D341Med (cell line): ENCODE measurements at regions not wholly inside any gene's neighbourhood (a gene's known extent, or its start where the extent isn't known, plus 50 kb on each side); places are given as distances from the start of the nearest gene placed in this dataset.

Source experiments
- DNase-seq: peaks from one replicate; pipeline ENCODE4 v3.0.0; 2012; ENCODE audit warnings: low spot score

DNA sequence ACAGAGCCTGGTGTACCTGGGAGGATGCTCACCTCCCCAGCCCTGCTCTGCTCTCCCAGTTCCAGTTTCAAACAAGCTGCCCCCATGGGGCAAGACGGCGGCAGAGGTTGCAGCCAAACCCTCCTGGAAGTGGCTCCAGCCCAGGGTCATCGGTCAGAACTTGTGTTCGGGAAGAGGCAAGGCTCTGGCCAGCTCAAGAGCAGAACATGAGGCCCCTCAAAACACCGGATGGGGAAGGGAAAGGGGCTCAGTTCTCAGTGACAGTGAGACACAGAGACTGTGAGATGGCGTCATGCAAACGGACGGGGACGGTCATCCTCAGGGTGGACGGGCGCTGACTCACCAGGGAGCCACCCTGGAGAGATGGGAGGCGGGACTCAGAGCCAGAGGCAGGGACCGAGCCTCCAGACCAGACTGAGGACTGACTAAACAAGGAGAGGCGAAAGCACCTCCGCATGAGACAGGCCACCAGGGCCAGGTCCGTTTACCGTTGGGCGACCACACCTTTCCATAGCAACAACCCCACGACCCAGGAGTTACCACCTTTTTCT lies 63.9 kb upstream of the GALNT9 start:
- DNase-seq = no peak

DNA sequence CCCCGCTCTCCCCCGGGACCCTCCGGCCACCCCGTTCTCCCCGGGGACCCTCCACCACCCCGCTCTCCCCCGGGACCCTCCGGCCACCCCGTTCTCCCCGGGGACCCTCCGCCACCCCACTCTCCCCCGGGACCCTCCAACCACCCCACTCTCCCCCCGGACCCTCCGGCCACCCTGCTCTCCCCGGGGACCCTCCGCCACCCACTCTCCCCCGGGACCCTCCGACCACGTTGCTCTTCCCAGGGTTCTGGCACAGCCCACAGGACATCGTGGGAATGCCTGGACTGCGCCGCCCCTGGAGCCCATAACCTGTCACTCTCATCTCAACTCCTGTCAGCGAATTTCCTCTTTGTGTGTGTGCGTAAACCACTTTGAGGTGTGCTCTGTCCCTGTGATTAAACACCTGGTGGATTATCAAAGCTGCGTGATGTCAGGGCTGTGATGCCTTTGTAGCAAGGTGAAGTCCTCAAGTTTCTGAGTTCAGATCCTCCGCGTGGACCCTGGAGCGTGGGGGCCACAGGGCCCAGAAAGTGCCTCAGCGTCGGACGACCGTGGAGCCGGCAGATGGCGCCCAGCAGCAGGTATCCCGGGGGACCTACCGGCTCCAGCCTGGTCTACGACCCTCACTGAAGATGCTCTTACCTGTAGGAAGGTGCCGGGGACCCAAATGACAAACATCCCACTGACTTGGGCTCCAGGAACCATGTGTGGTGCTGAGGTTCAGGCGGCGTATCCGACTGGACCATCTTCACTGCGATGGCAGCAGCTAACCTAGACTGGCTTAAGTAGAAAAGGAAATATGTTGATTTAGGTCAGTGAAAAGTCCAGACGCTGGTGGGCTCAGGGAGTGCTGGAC lies 63.2 kb upstream of the GALNT9 start:
- DNase-seq = no peak

DNA sequence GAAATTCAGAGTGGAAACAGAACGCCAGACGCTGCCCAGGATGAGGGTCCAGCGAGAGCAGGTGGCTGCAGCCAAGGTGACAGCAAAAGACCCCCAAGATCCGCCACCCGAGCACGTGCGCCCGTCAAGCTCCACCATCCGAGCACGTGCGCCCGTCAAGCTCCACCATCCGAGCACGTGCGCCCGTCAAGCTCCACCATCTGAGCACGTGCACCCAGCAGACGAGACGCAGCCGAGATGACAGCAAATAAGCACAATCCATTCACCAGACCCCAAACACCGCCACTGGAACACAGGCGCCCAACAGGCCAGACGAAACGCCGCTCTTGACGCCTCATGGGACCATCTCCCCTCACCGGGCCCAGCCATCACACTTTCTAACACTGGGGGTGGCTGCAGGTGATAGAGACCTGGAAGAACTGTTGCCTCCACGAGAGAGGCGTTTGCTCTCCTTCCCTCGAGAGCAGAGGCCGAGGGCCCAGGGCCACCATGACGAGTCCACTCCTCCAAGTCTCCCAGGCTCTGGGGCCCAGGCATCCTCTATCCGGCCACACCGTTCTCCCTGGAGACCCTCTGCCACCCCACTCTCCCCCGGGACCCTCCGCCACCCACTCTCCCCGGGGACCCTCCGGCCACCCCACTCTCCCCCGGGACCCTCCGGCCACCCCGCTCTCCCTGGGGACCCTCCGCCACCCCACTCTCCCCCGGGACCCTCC lies 62.1 kb upstream of the GALNT9 start:
- no peak for DNase-seq

DNA sequence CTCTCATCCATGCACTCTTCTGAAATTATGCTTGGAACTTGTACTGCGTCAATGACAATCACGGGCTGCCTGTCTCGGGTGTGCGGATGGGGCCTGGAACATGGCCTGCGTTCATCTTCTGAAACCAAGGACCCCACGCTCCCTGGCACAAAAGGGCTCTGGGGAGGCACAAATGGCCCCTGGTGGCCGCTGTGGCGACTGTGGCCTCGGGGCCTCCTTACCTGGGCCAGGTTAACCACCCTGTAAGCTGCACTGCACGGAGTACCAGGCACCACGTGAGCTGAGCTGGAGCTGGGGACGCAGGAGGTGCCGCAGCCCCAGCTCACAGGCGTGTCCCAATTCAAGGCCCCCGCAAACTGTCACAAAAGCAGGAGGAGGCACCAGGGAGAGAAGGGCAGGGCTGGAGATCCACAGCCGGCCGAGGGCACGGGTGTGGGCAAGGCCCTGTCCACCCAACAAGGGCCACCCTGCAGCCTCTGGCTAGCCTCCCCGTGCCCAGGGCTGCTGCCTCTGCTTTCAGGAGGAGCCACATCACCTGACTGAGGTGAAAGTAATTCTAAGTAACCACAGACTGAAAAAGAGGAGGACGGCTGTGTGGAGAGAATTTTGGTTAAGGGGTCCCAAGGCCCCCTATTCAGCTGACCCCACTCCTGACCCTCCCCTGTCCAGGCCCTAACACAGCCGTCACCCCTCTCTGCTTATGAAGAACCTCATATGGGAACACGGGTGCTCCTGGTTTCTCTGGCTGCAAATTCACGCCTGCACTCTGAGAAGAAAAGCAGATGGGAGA lies 61.1 kb upstream of the GALNT9 start:
- no peak for DNase-seq

DNA sequence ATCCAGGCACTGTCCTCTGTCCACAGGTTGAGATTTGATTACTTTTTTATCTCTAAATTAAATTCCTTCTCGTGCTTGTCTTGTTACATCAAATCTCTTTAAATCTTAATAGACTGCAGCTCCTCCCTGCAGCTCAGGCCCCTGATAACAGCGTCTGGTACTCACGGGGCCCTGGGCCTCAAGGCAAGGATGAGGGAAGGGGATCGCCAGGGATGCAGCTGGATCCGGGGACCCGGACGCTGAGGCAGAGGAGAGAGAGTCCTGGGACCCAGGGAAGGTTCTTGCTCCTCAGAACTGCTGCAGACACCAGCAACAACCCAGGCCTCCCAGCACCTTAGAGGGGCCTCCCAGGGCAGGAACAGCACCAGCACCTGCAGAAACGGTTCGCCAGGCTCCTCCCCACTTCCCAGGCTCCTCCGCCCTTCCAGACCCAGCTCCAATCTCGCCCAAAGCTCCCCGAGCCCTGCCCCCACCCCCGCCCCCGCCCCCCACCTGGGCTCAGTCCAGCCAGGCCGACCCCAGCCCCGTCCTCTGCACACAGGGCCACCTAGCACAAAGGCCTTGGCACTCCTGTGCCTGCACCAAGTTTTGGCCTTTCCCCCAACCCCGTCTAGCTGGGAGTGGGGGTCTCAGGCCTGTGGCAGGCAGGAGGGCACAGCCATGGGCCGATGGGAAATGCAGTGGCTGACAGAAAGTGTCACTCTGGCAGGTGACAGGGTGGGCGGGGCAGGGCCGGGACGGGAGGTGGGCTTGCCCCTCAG lies 60.3 kb upstream of the GALNT9 start:
- DNase-seq = no peak

DNA sequence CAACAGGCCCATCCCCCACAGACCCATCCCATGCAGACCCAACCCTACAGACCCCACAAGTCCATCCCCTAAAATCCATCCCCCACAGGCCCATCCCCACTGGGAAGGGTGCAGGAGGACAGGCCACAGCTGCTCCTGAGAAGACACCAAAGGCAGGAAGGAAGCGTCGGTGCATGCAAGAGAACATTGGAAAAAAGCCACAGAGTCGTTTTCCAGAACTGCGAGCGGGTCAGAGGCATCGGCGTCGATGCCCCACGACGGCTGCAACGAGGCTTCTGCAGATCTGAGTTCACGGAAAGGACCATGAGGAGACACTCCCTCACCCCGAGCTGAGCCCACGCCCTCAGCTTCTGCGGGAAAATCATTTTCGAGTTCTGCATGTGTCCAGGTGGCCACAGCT lies 59.6 kb upstream of the GALNT9 start:
- DNase-seq = no peak

DNA sequence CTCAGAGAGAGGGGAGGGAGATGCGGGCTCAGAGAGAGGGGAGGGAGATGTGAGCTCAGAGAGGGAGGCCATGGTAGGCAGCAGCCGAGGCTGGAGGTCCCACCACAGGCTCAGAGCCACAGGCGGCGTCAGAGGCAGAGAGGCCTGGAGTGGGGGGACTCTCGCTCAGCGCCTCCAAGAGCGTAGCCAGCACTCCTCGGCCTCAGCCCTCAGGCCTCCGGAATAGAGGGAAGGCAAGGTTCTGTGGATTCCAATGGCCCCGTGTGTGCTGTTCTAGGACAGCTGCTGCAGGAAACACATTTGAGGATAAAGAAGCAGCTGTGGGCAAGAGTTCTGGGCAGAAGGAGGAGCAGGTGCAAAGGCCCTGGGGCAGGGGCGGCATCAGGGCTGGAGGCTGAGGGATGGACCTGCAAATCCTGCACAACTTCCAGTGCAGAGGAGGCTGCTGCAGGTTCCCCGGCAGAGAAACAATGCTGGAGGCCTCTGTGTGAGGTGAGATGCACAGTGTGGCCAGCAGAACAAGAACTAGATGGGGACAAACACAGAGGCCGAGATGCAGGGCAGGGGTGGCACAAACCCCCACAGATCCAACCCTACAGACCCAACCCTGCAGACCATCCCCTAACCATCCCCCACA lies 59.1 kb upstream of the GALNT9 start:
- no peak for DNase-seq

DNA sequence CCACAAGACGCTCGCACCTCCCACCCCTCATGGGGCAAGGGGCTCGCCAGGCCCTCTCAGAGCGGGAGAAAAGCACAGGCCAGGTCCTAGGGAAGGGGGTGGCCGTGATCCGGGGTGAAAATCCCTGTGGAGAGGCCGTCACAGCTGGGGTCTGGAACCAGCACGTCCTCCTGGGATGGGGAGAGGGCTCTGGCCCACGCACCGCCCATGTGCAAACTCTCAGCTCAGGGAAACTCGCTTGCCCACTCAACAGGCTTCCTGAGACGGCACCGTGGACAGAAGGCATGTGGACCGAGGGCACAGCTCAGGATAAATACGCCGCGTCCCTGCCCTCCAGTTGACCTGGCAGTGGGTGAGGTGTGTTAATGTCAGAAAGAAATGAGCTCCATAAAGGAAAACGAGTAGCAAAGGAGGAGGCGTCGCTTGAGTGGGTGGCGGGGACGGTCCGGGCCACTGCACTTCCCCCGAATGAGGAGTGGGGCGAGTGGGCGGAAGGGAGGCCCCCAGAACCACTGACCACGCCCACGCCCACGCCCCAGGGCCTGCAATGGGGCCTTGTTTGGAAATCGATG lies 57.6 kb upstream of the GALNT9 start:
- no peak for DNase-seq

DNA sequence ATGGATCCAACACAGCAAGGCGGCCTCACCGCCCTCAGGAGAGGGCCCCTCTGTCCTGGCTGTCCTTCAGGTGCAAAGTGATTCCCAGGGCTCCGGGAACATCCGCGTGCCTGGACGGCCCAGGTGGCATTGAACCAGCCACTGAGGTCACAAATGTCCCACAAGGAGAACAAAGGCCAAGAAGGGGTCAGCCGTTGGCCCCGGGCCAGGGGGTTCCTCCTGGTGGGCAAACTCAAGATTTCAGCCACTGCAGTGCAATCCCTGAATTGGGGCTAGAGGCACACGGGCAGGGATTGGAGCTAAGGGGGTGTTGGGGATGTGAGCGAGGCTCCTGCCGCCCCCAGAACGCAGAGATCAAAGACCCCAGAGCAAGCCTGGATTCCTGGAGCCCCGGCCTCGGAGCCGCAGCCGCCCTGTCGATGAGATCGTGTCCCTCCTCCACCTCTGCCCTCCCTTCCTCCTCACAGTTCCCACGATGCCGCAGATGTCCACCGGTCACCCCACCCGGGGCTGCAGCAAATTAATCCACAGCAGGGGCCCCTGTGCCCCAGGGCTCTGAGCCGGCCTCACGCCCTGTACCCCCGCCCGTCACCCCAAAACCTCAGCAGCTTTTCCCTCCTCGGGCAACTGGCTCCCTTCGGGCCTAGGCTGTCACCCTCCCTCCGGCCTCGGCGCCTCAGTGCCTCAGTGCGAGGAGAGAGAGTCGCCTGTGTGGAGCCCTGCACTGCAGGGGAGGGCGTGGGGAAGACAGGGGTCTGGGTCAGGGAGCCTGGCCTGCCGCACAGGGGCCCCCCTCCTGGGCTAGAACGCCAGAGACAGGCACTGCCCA lies 56.7 kb upstream of the GALNT9 start:
- no peak for DNase-seq

DNA sequence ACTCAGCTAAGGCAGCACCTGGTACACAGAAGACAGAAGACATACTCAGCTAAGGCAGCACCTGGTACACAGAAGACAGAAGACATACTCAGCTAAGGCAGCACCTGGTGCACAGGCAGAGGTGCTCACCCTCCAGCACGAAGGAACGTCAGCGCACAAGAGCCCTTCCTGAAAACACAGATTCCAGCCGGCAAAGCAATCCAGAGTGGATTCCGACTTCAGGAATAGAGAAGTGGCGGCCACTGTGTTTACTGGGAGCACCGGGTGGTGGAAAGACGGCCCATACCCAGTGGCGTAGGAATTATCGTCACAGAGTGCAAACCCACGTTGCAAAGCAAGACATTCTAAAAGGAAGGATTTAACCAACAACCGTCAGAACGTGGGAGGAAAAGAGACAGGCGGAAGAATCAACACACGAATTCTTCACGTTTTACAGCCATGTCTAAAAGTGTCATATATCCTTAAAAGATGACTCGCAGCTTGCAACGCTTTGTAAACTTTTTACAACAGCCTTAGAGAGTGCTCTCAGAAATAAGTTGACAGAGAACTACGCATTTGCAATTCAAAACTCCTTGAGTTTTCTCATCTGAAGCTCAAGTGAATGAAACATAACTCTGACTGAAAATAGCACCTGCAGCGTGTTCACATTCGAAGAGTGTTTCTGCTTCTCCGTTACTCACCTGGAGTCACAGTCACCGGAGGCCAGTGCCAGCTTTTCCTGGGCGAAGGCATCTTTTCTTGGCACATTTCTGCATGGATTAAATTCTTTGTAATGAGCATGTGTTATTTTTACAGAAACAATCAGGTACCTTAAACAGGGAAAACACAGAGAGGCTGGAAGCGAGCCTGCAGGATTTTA lies 55.8 kb upstream of the GALNT9 start:
- DNase-seq = no peak

DNA sequence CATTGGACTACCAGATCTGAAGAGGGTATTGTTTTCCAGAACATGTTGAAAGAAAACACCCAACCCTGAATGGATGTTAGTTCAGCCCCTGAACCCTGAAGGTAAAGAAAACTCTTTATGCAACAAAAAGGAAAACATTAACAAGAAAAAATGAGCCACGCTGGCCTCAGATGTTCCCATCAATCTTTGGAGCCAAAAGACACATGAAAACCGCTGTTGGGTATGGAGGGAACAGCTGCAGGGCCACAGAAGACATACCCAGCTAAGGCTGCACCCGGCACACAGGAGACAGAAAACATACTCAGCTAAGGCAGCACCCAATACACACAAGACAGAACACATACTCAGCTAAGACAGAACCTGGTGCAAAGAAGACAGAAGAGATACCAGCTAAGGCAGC lies 51.3 kb upstream of the GALNT9 start:
- no peak for DNase-seq

DNA sequence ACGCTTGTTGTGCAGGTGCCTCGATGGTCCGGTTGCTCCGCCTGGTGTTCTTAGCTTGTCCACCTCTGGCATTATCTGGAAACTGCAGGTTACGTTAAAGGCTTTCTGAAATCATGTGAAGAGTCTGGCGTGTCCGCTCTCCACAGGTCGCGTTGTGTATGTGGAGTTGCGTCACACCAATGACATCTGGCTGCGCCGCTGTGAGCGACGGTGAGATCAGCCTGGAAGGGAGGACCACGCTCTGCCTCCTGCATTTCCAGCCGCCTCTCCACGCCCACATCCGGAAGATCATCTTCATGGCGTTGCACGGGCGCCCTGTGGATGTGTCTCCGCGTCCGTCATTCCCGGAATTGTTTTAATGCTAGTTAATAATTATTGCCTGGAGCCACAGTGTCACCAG lies 50.6 kb upstream of the GALNT9 start:
- DNase-seq = no peak

DNA sequence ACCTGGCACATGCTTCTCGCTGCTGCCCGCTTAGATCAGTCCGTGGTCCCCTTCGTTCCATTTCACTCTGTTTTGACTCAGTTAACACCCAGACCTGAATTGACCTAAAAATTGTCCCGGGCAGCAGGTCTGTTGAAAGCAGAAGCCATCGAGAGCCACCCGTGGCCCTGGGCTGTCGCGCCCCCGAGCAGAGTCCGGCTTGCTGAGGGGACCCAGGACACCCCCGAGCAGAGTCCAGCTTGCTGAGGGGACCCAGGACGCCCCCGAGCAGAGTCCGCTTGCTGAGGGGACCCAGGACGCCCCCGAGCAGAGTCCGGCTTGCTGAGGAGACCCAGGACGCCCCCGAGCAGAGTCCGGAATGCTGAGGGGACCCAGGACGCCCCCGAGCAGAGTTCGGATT lies 50.2 kb upstream of the GALNT9 start:
- DNase-seq = no peak
